Ishikawa (cell line): ENCODE measurements at regions not wholly inside any gene's neighbourhood (a gene's known extent, or its start where the extent isn't known, plus 50 kb on each side); places are given as distances from the start of the nearest gene placed in this dataset.

Source experiments
- CEBPB ChIP-seq: IDR thresholded peaks from 2 replicates; pipeline ENCODE4 v1.6.1; 2012
- CREB1 ChIP-seq: IDR thresholded peaks from 2 replicates; pipeline ENCODE4 v1.6.1; 2012; ENCODE audit warnings: low read depth
- EGR1 ChIP-seq: IDR thresholded peaks from 2 replicates; pipeline ENCODE4 v1.6.1; 2012
- EP300 ChIP-seq: IDR thresholded peaks from 2 replicates; pipeline ENCODE4 v1.6.1; 2012; ENCODE audit warnings: borderline replicate concordance
- FOXM1 ChIP-seq: IDR thresholded peaks from 2 replicates; pipeline ENCODE4 v1.6.1; 2012; ENCODE audit warnings: low read depth, borderline replicate concordance
- MAX ChIP-seq: IDR thresholded peaks from 2 replicates; pipeline ENCODE4 v1.6.1; 2012
- NFIC ChIP-seq: IDR thresholded peaks from 2 replicates; pipeline ENCODE4 v1.6.1; 2012
- RAD21 ChIP-seq: IDR thresholded peaks from 2 replicates; pipeline ENCODE4 v1.6.1; 2012; ENCODE audit warnings: low read depth
- REST ChIP-seq: IDR thresholded peaks from 2 replicates; pipeline ENCODE4 v1.6.1; 2012; ENCODE audit warnings: low read depth, mild to moderate bottlenecking
- TAF1 ChIP-seq: IDR thresholded peaks from 2 replicates; pipeline ENCODE4 v1.6.1; 2012; ENCODE audit warnings: low read depth, mild to moderate bottlenecking
- TCF12 ChIP-seq: IDR thresholded peaks from 2 replicates; pipeline ENCODE4 v1.6.1; 2012; ENCODE audit warnings: low read depth
- TEAD4 ChIP-seq: IDR thresholded peaks from 2 replicates; pipeline ENCODE4 v1.6.1; 2012
- YY1 ChIP-seq: IDR thresholded peaks from 2 replicates; pipeline ENCODE4 v1.6.1; 2012; ENCODE audit warnings: low read depth
- ZBTB7A ChIP-seq: IDR thresholded peaks from 2 replicates; pipeline ENCODE4 v1.6.1; 2012; ENCODE audit warnings: low read depth
- TF ChIP-seq, protein P1 (sequence below): IDR thresholded peaks from 2 replicates; pipeline ENCODE4 v1.6.1; 2012

DNA sequence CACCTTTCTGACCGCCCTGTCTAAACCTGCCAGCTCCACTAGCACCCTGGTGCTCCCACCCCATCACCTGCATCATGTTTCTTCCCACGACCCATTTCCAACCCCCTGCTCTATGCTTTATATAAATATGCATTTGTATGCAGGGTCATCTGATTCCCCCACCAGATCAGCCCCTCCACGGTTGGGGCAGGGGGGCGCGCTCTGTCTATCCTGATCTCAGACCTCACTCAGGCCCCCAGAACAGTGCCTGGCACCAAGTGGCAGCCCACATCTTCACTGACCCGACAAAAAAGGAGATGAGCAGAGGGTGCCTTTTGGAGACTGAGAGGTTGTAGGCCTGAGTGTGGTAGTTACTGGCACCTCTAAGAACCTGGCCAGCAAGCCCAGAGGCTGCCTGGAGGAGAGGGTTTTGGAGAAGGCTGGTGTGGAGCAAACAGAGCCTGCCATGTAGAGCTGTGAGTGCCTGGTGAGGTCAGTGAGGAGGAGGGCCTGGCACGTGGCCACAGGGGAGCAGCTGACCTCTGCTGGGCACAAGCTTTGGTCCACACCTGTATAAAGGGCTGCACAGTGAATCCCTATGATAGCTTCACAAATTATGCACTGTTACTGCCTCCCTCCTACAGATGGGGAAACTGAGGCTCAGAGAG is 86.3 kb upstream of the RTL6 start:
- no peak for TF ChIP-seq REST

DNA sequence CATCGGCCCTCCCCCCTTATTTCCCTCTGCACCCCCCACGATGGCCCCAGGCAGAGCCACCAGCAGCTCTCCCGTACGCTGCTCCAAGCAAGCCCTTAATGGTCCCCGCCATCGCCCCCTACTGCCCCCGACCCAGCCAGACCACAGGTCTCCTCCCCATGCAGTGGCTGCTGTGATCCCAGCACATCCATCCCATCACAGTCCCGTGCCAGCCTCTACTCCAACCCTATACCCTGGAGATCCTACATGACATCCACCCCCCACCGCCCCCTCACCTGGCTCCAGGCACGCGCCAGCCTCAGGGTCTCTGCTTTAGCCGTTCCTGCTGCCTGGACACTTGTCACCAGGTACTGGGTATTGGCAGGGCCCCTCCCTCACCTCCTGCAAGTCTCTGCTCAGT is 85.8 kb upstream of the RTL6 start:
- no peak for TF ChIP-seq EP300
- TF ChIP-seq, protein P1, sequence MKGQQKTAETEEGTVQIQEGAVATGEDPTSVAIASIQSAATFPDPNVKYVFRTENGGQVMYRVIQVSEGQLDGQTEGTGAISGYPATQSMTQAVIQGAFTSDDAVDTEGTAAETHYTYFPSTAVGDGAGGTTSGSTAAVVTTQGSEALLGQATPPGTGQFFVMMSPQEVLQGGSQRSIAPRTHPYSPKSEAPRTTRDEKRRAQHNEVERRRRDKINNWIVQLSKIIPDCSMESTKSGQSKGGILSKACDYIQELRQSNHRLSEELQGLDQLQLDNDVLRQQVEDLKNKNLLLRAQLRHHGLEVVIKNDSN, result no peak
- no peak for TF ChIP-seq MAX
- TF ChIP-seq ZBTB7A, result no peak
- TF ChIP-seq REST, result no peak
- no peak for TF ChIP-seq TEAD4
- no peak for TF ChIP-seq NFIC
- TF ChIP-seq CEBPB, result no peak
- no peak for TF ChIP-seq TAF1
- no peak for TF ChIP-seq YY1
- no peak for TF ChIP-seq RAD21
- TF ChIP-seq FOXM1, result no peak
- no peak for TF ChIP-seq TCF12

DNA sequence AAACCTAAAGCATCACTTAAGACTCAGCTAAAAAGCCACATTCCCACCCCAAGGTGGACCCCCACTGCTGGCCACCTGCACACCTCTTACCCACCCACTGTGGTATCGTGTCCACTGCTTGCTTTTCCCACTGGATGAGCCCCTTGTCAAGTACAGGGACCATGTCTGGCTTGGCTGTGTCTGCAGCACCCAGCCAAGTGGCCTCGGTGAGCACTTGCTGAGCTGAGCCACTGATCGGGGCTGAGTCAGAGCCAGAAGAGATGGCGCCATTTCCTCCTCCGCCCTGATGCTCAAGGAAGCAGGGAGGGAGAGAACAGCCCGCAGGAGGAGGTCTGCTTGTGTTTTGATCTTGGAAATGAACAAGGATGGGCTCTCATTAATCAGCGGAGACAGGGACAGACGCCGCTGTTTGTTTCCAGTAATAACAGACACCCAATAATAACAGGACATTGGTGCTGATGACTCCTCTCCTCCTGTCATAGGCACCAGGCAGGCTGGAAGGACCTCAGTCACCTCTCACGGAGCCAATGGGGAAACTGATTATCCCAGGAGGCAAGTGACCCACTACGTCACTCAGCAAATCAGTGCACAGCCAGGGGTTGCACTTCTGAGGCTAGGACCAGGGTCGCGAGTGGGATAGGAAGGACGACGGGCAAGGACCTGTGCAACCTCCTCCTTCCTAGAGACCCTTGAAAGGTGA is 85.2 kb upstream of the RTL6 start:
- no peak for TF ChIP-seq REST
- no peak for TF ChIP-seq NFIC
- TF ChIP-seq TAF1, result no peak
- no peak for TF ChIP-seq CREB1
- TF ChIP-seq, protein P1, result no peak
- TF ChIP-seq TEAD4, result no peak
- no peak for TF ChIP-seq TCF12
- TF ChIP-seq RAD21, result no peak
- no peak for TF ChIP-seq MAX

GRCh38 chr22:44582016-44582415 is 84.0 kb upstream of the RTL6 start:
- TF ChIP-seq REST (no peak), TEAD4 (no peak), TAF1 (no peak), TCF12 (no peak), YY1 (no peak), CREB1 (no peak), EP300 (no peak), NFIC (no peak), EGR1 (no peak), RAD21 (no peak), ZBTB7A (no peak), MAX (no peak), CEBPB (no peak), FOXM1 (no peak)
- TF ChIP-seq, protein P1, result no peak
